ENCODE measurements at regions not wholly inside any gene's neighbourhood (a gene's known extent, or its start where the extent isn't known, plus 50 kb on each side); places are given as distances from the start of the nearest gene placed in this dataset.

DNA sequence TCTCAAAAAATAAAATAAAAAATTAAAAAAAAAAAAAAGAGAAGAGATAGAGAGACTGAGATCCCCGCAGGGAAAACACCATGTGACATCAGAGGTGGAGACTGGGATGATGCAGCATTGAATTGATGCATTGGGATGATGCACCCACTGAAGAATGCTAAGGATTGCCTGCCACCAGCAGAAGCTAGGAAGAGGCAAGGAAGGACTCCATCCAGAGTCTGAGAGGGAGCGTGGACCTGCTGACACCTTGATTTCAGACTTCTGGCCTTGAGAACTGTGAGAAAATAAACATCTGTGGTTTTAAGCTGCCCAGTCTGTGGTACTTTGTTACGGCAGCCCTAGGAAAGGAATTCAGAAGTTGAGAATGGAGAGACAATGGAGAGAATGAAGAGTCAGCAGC lies 89.8 kb upstream of the PRPS1L1 start:
- no peak for TF ChIP-seq POLR2A (IDR thresholded peaks at IDR 0.05)
- TF ChIP-seq, protein P1, sequence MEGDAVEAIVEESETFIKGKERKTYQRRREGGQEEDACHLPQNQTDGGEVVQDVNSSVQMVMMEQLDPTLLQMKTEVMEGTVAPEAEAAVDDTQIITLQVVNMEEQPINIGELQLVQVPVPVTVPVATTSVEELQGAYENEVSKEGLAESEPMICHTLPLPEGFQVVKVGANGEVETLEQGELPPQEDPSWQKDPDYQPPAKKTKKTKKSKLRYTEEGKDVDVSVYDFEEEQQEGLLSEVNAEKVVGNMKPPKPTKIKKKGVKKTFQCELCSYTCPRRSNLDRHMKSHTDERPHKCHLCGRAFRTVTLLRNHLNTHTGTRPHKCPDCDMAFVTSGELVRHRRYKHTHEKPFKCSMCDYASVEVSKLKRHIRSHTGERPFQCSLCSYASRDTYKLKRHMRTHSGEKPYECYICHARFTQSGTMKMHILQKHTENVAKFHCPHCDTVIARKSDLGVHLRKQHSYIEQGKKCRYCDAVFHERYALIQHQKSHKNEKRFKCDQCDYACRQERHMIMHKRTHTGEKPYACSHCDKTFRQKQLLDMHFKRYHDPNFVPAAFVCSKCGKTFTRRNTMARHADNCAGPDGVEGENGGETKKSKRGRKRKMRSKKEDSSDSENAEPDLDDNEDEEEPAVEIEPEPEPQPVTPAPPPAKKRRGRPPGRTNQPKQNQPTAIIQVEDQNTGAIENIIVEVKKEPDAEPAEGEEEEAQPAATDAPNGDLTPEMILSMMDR (IDR thresholded peaks at IDR 0.05): no peak

All from tibial nerve (tissue), 3 donors.